ENCODE measurements at regions not wholly inside any gene's neighbourhood (a gene's known extent, or its start where the extent isn't known, plus 50 kb on each side); places are given as distances from the start of the nearest gene placed in this dataset.

DNA sequence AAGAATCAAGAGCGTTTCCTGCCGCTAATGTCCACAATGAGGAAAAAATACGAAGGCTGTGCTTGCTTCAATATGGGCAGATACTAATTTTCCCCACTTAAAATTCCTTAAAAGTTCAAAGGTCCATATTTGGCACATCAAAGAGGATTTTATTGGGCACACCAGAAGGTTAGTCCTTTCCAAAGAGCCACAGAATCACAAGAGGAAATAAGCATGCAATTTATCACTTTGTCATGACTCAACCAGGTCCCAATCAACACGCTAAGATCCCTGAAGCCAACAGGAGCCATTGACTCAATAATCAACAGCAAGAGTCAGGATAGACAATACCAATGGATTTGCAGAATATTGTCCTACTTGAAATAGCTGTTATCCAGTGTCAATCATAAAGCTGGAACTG, 80.6 kb downstream of the MAP1LC3B2 start:
- TF ChIP-seq, protein P1, sequence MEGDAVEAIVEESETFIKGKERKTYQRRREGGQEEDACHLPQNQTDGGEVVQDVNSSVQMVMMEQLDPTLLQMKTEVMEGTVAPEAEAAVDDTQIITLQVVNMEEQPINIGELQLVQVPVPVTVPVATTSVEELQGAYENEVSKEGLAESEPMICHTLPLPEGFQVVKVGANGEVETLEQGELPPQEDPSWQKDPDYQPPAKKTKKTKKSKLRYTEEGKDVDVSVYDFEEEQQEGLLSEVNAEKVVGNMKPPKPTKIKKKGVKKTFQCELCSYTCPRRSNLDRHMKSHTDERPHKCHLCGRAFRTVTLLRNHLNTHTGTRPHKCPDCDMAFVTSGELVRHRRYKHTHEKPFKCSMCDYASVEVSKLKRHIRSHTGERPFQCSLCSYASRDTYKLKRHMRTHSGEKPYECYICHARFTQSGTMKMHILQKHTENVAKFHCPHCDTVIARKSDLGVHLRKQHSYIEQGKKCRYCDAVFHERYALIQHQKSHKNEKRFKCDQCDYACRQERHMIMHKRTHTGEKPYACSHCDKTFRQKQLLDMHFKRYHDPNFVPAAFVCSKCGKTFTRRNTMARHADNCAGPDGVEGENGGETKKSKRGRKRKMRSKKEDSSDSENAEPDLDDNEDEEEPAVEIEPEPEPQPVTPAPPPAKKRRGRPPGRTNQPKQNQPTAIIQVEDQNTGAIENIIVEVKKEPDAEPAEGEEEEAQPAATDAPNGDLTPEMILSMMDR (IDR thresholded peaks at IDR 0.05; ENCODE audit: poor library complexity) = no peak
- TF ChIP-seq EZH2 (IDR thresholded peaks at IDR 0.05; ENCODE audit: borderline replicate concordance) = no peak
- no peak for TF ChIP-seq EZH2phosphoT487 (IDR thresholded peaks at IDR 0.05; ENCODE audit: low read depth, severe bottlenecking, unreplicated experiment)

All from hepatocyte (in vitro differentiated cells).